ENCODE measurements at regions not wholly inside any gene's neighbourhood (a gene's known extent, or its start where the extent isn't known, plus 50 kb on each side); places are given as distances from the start of the nearest gene placed in this dataset.

- H3K4me2 ChIP-seq: no peak overlapping the region
- H3K4me3 ChIP-seq: no peak overlapping the region
- no peak overlapping the region for H3K27ac ChIP-seq (ENCODE audit: low read depth)
- peaks cover 4% of the 10 kb centered on the region; the same call in 1 of the 3 replicates for H3K9me3 Mint-ChIP-seq
- no peaks in the 10 kb centered on the region for H3K36me3 ChIP-seq (ENCODE audit: insufficient read depth)
- no peaks in the 10 kb centered on the region for H3F3A ChIP-seq (replicated peaks; ENCODE audit: low read depth)
- no peak overlapping the region for H3K4me3 Mint-ChIP-seq
- no peaks in the 10 kb centered on the region for H3K4me1 ChIP-seq (ENCODE audit: insufficient read depth)
- no peaks in the 10 kb centered on the region for H3K27me3 ChIP-seq (ENCODE audit: insufficient read depth)
- H3K27ac Mint-ChIP-seq: no peak overlapping the region
- H4K20me1 ChIP-seq (replicated peaks; ENCODE audit: insufficient read depth): no peaks in the 10 kb centered on the region
- no peaks in the 10 kb centered on the region for H3K27me3 Mint-ChIP-seq (ENCODE audit: insufficient read depth, low read depth, poor library complexity)
- DNase-seq (ENCODE audit: low spot score): no peak
- H3K36me3 Mint-ChIP-seq (ENCODE audit: low read depth): 0 out of 3 replicates have a peak, but pooled peaks cover 6% of the 10 kb centered on the region
- no peaks in the 10 kb centered on the region for H3K79me2 ChIP-seq (replicated peaks; ENCODE audit: insufficient read depth)
- peaks cover 2% of the 10 kb centered on the region; the same call in 2 of the 3 replicates for H3K4me1 Mint-ChIP-seq
- H2AFZ ChIP-seq: no peak overlapping the region
- H3K9me2 ChIP-seq (ENCODE audit: insufficient read depth): no peaks in the 10 kb centered on the region
- TF ChIP-seq ZNF114 (CRISPR knock-in tag; IDR thresholded peaks at IDR 0.05) (no peak), STAT1 (IDR thresholded peaks at IDR 0.05; ENCODE audit: unreplicated experiment) (no peak), CREB1 (CRISPR knock-in tag; IDR thresholded peaks at IDR 0.05; ENCODE audit: low read depth) (no peak), JUNB (IDR thresholded peaks at IDR 0.05; ENCODE audit: unreplicated experiment) (no peak), CTCF (conservative IDR thresholded peaks at IDR 0.05; ENCODE audit: low read depth in 2 of 2) (no peak), POLR2AphosphoS5 (IDR thresholded peaks at IDR 0.05; ENCODE audit: low read depth) (no peak), EZH2phosphoT487 (IDR thresholded peaks at IDR 0.05; ENCODE audit: unreplicated experiment) (no peak), ZNF331 (CRISPR knock-in tag; IDR thresholded peaks at IDR 0.05; ENCODE audit: low read depth) (no peak), REST (IDR thresholded peaks at IDR 0.05; ENCODE audit: unreplicated experiment) (no peak), EZH2 (IDR thresholded peaks at IDR 0.05; ENCODE audit: low read depth, unreplicated experiment) (no peak), NANOG (IDR thresholded peaks at IDR 0.05; ENCODE audit: borderline replicate concordance) (no peak)
- TF ChIP-seq, protein P1, sequence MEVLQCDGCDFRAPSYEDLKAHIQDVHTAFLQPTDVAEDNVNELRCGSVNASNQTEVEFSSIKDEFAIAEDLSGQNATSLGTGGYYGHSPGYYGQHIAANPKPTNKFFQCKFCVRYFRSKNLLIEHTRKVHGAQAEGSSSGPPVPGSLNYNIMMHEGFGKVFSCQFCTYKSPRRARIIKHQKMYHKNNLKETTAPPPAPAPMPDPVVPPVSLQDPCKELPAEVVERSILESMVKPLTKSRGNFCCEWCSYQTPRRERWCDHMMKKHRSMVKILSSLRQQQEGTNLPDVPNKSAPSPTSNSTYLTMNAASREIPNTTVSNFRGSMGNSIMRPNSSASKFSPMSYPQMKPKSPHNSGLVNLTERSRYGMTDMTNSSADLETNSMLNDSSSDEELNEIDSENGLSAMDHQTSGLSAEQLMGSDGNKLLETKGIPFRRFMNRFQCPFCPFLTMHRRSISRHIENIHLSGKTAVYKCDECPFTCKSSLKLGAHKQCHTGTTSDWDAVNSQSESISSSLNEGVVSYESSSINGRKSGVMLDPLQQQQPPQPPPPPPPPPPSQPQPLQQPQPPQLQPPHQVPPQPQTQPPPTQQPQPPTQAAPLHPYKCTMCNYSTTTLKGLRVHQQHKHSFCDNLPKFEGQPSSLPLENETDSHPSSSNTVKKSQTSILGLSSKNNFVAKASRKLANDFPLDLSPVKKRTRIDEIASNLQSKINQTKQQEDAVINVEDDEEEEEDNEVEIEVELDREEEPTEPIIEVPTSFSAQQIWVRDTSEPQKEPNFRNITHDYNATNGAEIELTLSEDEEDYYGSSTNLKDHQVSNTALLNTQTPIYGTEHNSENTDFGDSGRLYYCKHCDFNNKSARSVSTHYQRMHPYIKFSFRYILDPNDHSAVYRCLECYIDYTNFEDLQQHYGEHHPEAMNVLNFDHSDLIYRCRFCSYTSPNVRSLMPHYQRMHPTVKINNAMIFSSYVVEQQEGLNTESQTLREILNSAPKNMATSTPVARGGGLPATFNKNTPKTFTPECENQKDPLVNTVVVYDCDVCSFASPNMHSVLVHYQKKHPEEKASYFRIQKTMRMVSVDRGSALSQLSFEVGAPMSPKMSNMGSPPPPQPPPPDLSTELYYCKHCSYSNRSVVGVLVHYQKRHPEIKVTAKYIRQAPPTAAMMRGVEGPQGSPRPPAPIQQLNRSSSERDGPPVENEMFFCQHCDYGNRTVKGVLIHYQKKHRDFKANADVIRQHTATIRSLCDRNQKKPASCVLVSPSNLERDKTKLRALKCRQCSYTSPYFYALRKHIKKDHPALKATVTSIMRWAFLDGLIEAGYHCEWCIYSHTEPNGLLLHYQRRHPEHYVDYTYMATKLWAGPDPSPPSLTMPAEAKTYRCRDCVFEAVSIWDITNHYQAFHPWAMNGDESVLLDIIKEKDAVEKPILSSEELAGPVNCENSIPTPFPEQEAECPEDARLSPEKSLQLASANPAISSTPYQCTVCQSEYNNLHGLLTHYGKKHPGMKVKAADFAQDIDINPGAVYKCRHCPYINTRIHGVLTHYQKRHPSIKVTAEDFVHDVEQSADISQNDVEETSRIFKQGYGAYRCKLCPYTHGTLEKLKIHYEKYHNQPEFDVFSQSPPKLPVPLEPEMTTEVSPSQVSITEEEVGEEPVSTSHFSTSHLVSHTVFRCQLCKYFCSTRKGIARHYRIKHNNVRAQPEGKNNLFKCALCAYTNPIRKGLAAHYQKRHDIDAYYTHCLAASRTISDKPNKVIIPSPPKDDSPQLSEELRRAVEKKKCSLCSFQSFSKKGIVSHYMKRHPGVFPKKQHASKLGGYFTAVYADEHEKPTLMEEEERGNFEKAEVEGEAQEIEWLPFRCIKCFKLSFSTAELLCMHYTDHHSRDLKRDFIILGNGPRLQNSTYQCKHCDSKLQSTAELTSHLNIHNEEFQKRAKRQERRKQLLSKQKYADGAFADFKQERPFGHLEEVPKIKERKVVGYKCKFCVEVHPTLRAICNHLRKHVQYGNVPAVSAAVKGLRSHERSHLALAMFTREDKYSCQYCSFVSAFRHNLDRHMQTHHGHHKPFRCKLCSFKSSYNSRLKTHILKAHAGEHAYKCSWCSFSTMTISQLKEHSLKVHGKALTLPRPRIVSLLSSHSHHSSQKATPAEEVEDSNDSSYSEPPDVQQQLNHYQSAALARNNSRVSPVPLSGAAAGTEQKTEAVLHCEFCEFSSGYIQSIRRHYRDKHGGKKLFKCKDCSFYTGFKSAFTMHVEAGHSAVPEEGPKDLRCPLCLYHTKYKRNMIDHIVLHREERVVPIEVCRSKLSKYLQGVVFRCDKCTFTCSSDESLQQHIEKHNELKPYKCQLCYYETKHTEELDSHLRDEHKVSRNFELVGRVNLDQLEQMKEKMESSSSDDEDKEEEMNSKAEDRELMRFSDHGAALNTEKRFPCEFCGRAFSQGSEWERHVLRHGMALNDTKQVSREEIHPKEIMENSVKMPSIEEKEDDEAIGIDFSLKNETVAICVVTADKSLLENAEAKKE (CRISPR knock-in tag; IDR thresholded peaks at IDR 0.05): no peak
- TF ChIP-seq, protein P2, sequence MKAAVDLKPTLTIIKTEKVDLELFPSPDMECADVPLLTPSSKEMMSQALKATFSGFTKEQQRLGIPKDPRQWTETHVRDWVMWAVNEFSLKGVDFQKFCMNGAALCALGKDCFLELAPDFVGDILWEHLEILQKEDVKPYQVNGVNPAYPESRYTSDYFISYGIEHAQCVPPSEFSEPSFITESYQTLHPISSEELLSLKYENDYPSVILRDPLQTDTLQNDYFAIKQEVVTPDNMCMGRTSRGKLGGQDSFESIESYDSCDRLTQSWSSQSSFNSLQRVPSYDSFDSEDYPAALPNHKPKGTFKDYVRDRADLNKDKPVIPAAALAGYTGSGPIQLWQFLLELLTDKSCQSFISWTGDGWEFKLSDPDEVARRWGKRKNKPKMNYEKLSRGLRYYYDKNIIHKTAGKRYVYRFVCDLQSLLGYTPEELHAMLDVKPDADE (IDR thresholded peaks at IDR 0.05): no peak
- no peak for ATAC-seq
These were observed 139.8 kb downstream of the HNMT start for GRCh38 chr2:138104071-138104470.

Measured in GM23338 (cell line).